ENCODE measurements at regions not wholly inside any gene's neighbourhood (a gene's known extent, or its start where the extent isn't known, plus 50 kb on each side); places are given as distances from the start of the nearest gene placed in this dataset.

DNA sequence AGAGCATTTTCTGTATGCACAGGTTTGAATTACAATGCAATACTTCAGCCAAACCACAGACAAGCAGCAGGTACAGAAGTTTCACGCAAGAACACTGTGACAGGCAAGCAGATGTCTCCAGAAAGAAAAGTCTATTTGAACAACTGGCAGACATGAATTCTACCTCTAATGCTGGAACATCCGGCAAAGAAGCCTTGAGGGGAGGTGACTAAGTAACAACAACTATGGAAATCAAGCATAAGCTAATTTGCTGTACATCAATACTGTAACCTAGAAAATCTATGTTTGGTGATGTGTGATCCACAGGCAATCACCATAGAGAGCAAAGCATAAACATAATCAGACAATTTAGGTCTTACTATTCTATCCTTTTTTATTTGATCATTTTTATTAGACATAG is 65.5 kb downstream of the PLK2 start:
- DNase-seq (no peak), ATAC-seq (no peak)
- H3K27ac ChIP-seq, result no peak overlapping the region
- H3K36me3 ChIP-seq (replicated peaks in 1 of 2; ENCODE audit: insufficient read depth in 1 of 2, low read depth in 2 of 2), result no peaks in the 10 kb centered on the region
- H3K9me3 ChIP-seq, result no peaks in the 10 kb centered on the region
- no peaks in the 10 kb centered on the region for H3K4me1 ChIP-seq
- no peak for TF ChIP-seq POLR2A (IDR thresholded peaks at IDR 0.05)
- TF ChIP-seq CTCF (IDR thresholded peaks at IDR 0.05), result no peak
- no peak overlapping the region for H3K4me3 ChIP-seq
- intact Hi-C loops (cut with DNase I), result no loop called here
- no peaks in the 10 kb centered on the region for H3K27me3 ChIP-seq
- 82 to 89% methylated on average over 2 of the region's 2 CpGs for WGBS, 2 donors

GRCh38 chr5:58393716-58394115 is 66.2 kb downstream of the PLK2 start:
- 36 to 45% methylated on average over 5 of the region's 5 CpGs for WGBS, 2 donors
- no peak overlapping the region for H3K4me3 ChIP-seq
- TF ChIP-seq CTCF (IDR thresholded peaks at IDR 0.05) (no peak), POLR2A (IDR thresholded peaks at IDR 0.05) (no peak)
- intact Hi-C loops (cut with DNase I), result no loop called here
- ATAC-seq (no peak), DNase-seq (peak in 1 of 4 donors; percentile 12)
- H3K27me3 ChIP-seq, result no peaks in the 10 kb centered on the region
- H3K36me3 ChIP-seq (replicated peaks in 1 of 2; ENCODE audit: insufficient read depth in 1 of 2, low read depth in 2 of 2), result no peaks in the 10 kb centered on the region
- H3K27ac ChIP-seq, result no peak overlapping the region
- no peaks in the 10 kb centered on the region for H3K9me3 ChIP-seq
- H3K4me1 ChIP-seq, result no peaks in the 10 kb centered on the region

- Histone ChIP-seq H3K4me1 (no peaks in the 10 kb centered on the region), H3K36me3 (replicated peaks in 1 of 2; ENCODE audit: insufficient read depth in 1 of 2, low read depth in 2 of 2) (no peaks in the 10 kb centered on the region), H3K9me3 (no peaks in the 10 kb centered on the region), H3K4me3 (no peak overlapping the region), H3K27me3 (no peaks in the 10 kb centered on the region), H3K27ac (no peak overlapping the region)
- DNase-seq, result no peak
- no peak for TF ChIP-seq POLR2A (IDR thresholded peaks at IDR 0.05)
- TF ChIP-seq CTCF (IDR thresholded peaks at IDR 0.05), result no peak
- WGBS, 2 donors, result 85 to 86% methylated on average over 4 of the region's 4 CpGs
- intact Hi-C loops (cut with DNase I), result no loop called here
- no peak for ATAC-seq
Measured at GRCh38 chr5:58392496-58392895, 67.4 kb downstream of the PLK2 start.

GRCh38 chr5:58383448-58383847 is 76.4 kb downstream of the PLK2 start:
- Histone ChIP-seq H3K27me3 (no peaks in the 10 kb centered on the region), H3K27ac (no peak overlapping the region), H3K36me3 (replicated peaks in 1 of 2; ENCODE audit: insufficient read depth in 1 of 2, low read depth in 2 of 2) (no peaks in the 10 kb centered on the region), H3K4me3 (no peak overlapping the region), H3K9me3 (peaks cover 0 to 24% (median 0%) of the 10 kb centered on the region in 3 donors), H3K4me1 (no peaks in the 10 kb centered on the region)
- intact Hi-C loops (cut with DNase I), result no loop called here
- TF ChIP-seq CTCF (IDR thresholded peaks at IDR 0.05) (no peak), POLR2A (IDR thresholded peaks at IDR 0.05) (no peak)
- 92 to 96% methylated on average over 2 of the region's 2 CpGs for WGBS, 2 donors
- ATAC-seq, result no peak
- DNase-seq, result no peak

DNA sequence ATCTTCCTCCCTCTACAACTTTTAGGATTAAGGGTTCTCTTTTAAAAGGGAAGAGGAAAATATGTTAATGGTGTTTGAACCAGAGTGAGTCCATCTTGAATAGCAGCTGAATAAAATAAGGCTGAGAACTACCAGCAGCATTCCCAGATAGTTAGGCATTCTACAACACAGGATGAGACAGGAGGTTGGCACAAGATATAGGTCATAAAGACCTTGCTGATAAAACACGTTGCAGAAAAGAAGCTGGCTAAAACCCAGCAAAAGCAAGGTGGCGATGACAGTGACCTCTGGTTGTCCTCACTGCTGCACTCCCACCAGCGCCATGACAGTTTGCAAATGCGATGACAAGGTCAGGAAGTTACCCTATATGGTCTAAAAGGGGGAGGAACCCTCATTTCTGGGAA is 77.8 kb downstream of the PLK2 start:
- TF ChIP-seq POLR2A (IDR thresholded peaks at IDR 0.05) (no peak), CTCF (IDR thresholded peaks at IDR 0.05) (no peak)
- Histone ChIP-seq H3K4me3 (no peak overlapping the region), H3K9me3 (peaks cover 0 to 25% (median 0%) of the 10 kb centered on the region in 3 donors), H3K27ac (no peak overlapping the region), H3K4me1 (no peaks in the 10 kb centered on the region), H3K27me3 (no peaks in the 10 kb centered on the region), H3K36me3 (replicated peaks in 1 of 2; ENCODE audit: insufficient read depth in 1 of 2, low read depth in 2 of 2) (no peaks in the 10 kb centered on the region)
- no peak for DNase-seq
- 77 to 80% methylated on average over 4 of the region's 4 CpGs for WGBS, 2 donors
- intact Hi-C loops (cut with DNase I), result no loop called here
- ATAC-seq, result no peak
